ENCODE measurements at regions not wholly inside any gene's neighbourhood (a gene's known extent, or its start where the extent isn't known, plus 50 kb on each side); places are given as distances from the start of the nearest gene placed in this dataset.

DNA sequence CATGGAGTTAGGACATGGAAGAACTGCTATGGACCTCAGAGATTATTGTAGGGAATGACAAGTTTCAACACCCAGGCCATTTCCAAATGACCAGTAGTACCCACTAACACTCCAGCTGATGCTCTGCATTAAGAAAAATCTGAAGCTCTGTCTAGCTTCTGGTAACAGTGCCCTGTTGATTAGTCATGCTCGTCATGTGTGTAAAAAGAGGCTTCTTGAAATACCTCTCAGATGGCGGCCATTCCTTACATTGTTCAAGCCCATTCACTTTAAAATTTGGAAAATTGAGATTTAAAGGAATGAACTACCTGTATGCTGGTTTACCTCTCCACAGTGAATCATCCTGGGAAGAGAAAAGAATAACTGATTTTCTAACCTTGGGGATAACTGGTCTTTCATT lies 527.9 kb upstream of the ARGLU1 start:
- Mint-ChIP-seq H3K4me3 (no peak overlapping the region), H3K27me3 (no peaks in the 10 kb centered on the region), H3K27ac (no peak overlapping the region), H3K36me3 (ENCODE audit: insufficient read depth) (peaks cover 2% of the 10 kb centered on the region), H3K4me1 (ENCODE audit: low read depth in 2 of 2) (no peaks in the 10 kb centered on the region), H3K9me3 (peaks cover 0 to 5% of the 10 kb centered on the region in 2 donors)
- no peak for ATAC-seq (replicated peaks)
- no peak for DNase-seq

DNA sequence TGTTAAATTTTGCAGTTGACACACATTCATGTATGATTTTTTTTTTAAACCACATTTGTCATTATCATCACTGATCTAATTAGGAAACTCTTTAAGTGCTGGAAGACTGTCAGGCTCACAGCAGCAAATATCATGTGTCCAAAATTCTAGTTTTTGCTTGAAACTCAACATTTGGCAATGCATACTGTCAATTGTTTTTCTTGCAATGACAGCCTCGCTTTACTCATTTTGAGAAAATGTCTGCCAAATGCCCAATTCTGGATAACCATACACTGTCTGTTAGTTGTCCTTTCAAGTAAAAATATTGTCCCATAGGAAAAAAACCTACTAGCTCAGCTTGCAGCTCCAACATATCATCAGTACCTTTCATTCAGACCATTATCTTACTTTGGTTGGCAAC lies 523.9 kb upstream of the ARGLU1 start:
- Mint-ChIP-seq H3K27ac (no peak overlapping the region), H3K9me3 (peaks cover 0 to 6% of the 10 kb centered on the region in 2 donors), H3K27me3 (no peaks in the 10 kb centered on the region), H3K36me3 (ENCODE audit: insufficient read depth) (peaks cover 2% of the 10 kb centered on the region), H3K4me1 (ENCODE audit: low read depth in 2 of 2) (no peaks in the 10 kb centered on the region), H3K4me3 (no peak overlapping the region)
- ATAC-seq (replicated peaks) (no peak), DNase-seq (no peak)

DNA sequence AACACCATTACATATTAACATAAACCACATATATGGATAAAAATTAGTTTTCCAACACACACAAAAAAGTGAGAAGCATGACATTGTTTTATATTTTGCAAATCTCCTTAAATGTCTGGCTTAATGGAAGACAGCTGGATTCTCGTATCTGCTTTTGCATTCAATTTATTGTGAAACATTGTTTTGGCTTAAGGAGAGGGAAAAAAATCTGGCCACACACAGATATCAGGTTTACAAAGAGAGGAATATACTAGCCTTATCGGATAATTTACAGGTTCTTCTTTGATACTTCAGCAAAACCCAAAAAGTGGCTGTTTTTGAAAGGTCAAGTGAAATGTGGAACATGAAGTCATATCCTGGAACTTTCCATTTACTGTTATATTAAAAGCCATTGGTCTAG lies 523.5 kb upstream of the ARGLU1 start:
- H3K27ac Mint-ChIP-seq: no peak overlapping the region
- H3K9me3 Mint-ChIP-seq: peaks cover 0 to 6% of the 10 kb centered on the region in 2 donors
- H3K36me3 Mint-ChIP-seq (ENCODE audit: insufficient read depth): peaks cover 2% of the 10 kb centered on the region
- no peaks in the 10 kb centered on the region for H3K27me3 Mint-ChIP-seq
- no peak overlapping the region for H3K4me3 Mint-ChIP-seq
- no peak for ATAC-seq (replicated peaks)
- DNase-seq: no peak
- no peaks in the 10 kb centered on the region for H3K4me1 Mint-ChIP-seq (ENCODE audit: low read depth in 2 of 2)

DNA sequence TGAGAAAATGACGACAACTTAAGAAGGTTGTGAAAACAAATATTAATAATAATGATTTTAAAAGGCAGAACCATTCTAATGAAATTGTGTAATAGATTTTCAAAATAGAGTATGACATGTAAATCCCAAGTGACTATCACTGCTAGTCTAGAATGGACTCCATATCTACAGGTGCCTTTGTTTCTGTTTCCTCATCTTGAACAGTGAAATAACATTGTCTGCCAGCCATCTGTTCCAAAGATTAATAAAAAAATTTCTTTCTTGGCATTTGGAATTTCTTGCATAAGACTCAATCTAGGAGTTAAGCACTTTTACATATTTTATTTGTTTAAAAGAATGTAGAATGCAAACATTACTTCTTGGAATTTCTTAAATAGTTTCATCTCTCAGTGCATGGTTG lies 520.1 kb upstream of the ARGLU1 start:
- peaks cover 4 to 6% of the 10 kb centered on the region in 2 donors for H3K9me3 Mint-ChIP-seq
- ATAC-seq (replicated peaks): no peak
- H3K4me3 Mint-ChIP-seq: no peak overlapping the region
- H3K36me3 Mint-ChIP-seq (ENCODE audit: insufficient read depth): peaks cover 2% of the 10 kb centered on the region
- H3K4me1 Mint-ChIP-seq (ENCODE audit: low read depth in 2 of 2): no peaks in the 10 kb centered on the region
- no peak for DNase-seq
- no peak overlapping the region for H3K27ac Mint-ChIP-seq
- no peaks in the 10 kb centered on the region for H3K27me3 Mint-ChIP-seq

DNA sequence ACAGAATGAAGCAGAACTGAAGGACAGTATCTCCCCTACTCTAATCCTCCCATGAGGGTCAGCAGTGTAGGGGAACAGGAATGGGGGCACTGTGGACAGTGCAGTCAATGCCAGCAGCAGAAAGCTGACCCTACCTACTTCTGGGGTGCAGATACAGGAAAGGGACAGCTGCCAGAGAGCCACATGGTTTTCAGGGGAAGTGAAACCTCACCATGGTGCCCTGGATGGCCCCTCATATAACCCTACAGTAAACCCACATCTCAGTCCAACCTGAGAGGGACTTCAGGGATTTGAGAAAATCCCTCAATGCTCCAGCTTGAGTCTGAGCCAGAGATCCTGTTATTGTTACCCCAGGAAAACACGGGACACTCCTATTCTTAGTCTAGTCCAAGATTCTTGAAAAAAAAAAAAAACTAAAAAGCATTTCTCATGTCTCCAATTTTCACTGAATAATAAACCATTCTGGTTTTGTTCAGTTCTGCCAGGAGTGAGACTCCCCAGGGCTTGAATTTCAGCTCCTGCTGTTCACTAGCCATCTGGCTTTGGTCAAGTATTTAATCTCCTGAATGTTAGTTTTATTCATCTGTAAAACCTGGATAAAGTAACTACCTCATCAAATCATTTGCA lies 511.6 kb upstream of the ARGLU1 start:
- DNase-seq (no peak), ATAC-seq (replicated peaks) (no peak)
- Mint-ChIP-seq H3K27ac (no peak overlapping the region), H3K36me3 (ENCODE audit: insufficient read depth) (no peaks in the 10 kb centered on the region), H3K4me1 (ENCODE audit: low read depth in 2 of 2) (no peaks in the 10 kb centered on the region), H3K27me3 (no peaks in the 10 kb centered on the region), H3K4me3 (no peak overlapping the region), H3K9me3 (peaks cover 17 to 18% of the 10 kb centered on the region in 2 donors)

DNA sequence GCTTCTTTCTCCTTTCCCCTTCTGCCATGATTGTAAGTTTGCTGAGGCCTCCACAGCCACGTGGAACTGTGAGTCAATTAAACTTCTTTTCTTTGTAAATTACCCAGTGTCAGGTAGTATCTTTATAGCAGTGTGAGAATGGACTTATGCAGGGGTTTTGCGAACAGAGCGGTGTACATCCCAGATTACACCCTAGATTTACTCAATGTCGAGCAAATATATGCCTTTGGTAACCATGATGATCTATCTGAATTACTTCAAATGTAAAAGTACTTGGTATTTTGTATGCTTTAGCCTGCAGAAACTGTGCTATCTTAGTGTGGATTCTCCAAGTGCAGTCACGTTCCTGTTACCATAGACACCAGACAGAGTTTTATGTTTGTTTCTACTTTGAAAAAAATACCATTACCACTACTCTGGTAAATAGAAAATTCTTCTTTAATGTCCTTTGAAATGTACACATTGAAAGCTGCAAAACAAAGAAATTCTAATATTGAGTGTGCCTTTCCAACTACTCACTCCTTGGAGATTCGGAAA lies 510.4 kb upstream of the ARGLU1 start:
- no peak overlapping the region for H3K27ac Mint-ChIP-seq
- no peak overlapping the region for H3K4me3 Mint-ChIP-seq
- H3K4me1 Mint-ChIP-seq (ENCODE audit: low read depth in 2 of 2): no peaks in the 10 kb centered on the region
- no peaks in the 10 kb centered on the region for H3K27me3 Mint-ChIP-seq
- peaks cover 16 to 17% of the 10 kb centered on the region in 2 donors for H3K9me3 Mint-ChIP-seq
- DNase-seq (no peak), ATAC-seq (replicated peaks) (no peak)
- no peaks in the 10 kb centered on the region for H3K36me3 Mint-ChIP-seq (ENCODE audit: insufficient read depth)

DNA sequence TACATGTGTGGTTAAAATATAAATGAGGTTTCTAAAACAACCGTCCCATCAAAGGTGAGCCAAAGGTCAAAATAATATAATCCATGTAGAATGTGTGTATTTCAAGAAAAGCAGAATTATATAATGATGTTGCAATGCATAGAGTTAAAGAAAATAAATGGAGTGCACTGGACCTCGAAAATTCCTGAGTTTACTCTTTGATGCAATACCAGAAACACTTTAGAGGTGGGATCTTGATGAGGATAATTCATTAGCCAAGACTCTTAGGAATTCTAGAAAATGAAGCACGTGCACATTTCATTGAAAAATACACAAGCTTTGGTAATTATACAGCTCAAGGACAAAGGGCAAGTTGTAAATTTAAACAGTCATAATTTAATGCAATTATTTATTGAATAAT lies 508.9 kb upstream of the ARGLU1 start:
- Mint-ChIP-seq H3K27me3 (no peaks in the 10 kb centered on the region), H3K4me1 (ENCODE audit: low read depth in 2 of 2) (no peaks in the 10 kb centered on the region), H3K27ac (no peak overlapping the region), H3K4me3 (no peak overlapping the region), H3K36me3 (ENCODE audit: insufficient read depth) (no peaks in the 10 kb centered on the region), H3K9me3 (peaks cover 13% of the 10 kb centered on the region in 2 donors)
- DNase-seq: no peak
- no peak for ATAC-seq (replicated peaks)

DNA sequence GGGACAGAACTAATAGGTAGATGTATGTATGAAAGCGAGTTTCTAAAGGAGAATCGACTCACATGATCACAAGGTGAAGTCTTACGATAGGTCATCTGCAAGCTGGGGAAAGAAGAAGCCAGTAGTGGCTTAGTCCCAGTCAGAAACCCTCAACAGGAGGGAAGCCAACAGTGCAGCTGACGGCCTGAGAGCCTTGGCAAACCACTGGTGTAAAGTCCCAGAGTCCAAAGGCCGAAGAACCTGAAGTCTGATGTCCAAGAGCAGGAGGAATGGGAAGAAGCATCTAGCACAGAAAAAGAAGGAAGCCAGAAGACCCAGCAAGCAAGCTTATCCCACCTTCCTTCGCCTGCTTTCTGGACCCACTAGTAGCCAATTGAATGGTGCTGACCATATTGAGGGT lies 507.6 kb upstream of the ARGLU1 start:
- peaks cover 1 to 8% of the 10 kb centered on the region in 2 donors for H3K9me3 Mint-ChIP-seq
- no peaks in the 10 kb centered on the region for H3K36me3 Mint-ChIP-seq (ENCODE audit: insufficient read depth)
- no peak overlapping the region for H3K4me3 Mint-ChIP-seq
- ATAC-seq (replicated peaks) (no peak), DNase-seq (no peak)
- no peak overlapping the region for H3K27ac Mint-ChIP-seq
- no peaks in the 10 kb centered on the region for H3K4me1 Mint-ChIP-seq (ENCODE audit: low read depth in 2 of 2)
- H3K27me3 Mint-ChIP-seq: no peaks in the 10 kb centered on the region

DNA sequence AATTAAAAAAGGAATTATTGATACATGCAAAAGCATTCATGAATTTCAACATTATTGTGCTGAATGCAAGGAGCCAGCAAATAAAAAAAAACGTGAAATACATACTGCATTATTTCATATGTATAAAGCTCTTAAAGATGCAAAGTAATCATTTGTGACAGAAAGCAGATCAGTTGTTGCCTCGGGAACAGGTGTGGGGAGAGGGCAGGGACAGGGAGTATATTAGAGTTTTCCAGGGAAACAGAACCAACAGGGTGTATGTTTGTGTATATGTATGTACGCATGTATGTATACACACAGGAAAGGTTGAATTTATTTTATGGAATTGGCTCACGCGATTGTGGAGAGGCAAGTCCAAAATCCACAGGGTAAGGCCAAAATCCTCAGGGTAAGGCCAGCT lies 502.9 kb upstream of the ARGLU1 start:
- no peak for ATAC-seq (replicated peaks)
- Mint-ChIP-seq H3K9me3 (peaks cover 0 to 9% of the 10 kb centered on the region in 2 donors), H3K27me3 (no peaks in the 10 kb centered on the region), H3K4me1 (ENCODE audit: low read depth in 2 of 2) (no peaks in the 10 kb centered on the region), H3K36me3 (ENCODE audit: insufficient read depth) (no peaks in the 10 kb centered on the region), H3K4me3 (no peak overlapping the region), H3K27ac (no peak overlapping the region)
- DNase-seq: no peak

DNA sequence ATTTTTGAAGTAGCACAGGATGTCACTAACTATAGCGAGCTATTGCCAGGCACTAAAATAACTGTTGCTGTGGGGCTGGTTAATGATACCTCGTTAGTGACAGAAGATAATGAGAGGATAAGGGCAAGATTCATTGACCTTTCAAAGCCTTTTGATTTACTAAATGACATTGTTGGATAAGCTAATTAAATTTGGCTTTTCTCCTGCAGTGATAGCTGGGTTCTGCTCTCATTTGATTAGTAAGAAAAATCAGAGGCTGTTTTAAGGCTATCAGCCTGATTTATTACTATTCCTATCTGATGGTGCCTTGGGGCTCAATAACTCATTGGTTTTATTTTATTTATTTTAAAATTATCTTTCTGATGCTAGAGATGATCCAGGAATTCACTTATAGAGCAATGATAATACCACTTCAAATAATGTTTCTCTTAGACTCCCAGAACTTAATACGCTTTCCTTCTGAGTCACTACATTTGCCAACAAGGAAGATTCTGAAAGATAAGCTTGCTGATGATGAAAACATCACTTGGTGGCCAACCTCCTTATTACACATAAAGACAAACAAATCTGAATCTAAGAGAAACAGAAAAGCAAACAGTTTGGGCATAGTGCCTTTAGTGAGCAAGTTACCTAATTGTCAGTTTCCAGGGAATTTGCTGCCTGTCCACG lies 501.3 kb upstream of the ARGLU1 start:
- Mint-ChIP-seq H3K27ac (no peak overlapping the region), H3K4me1 (ENCODE audit: low read depth in 2 of 2) (no peaks in the 10 kb centered on the region), H3K36me3 (ENCODE audit: insufficient read depth) (no peaks in the 10 kb centered on the region), H3K9me3 (peaks cover 0 to 7% of the 10 kb centered on the region in 2 donors), H3K4me3 (no peak overlapping the region), H3K27me3 (no peaks in the 10 kb centered on the region)
- DNase-seq (no peak), ATAC-seq (replicated peaks) (no peak)

DNA sequence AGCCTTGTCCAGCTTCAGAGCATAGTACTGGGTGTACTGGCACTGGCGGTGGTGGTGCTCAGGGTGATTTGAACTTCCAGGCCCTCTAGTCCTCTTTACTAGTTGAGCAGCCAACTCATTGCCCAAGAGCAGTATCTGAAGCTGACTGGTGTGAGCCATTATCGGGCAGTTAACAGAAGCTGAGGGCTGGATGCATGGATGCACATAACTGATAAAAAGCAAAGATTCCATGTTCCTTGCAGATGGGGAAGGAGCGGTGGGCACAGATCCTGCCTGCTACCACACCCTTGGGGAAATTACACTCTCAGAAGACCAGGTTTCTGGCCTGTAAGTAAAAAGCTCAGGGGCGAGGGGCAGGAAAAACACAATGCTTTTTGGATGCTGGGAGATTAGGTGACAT lies 499.4 kb upstream of the ARGLU1 start:
- DNase-seq (no peak), ATAC-seq (replicated peaks) (no peak)
- H3K27me3 Mint-ChIP-seq: no peaks in the 10 kb centered on the region
- H3K4me3 Mint-ChIP-seq: no peak overlapping the region
- H3K27ac Mint-ChIP-seq: no peak overlapping the region
- H3K4me1 Mint-ChIP-seq (ENCODE audit: low read depth in 2 of 2): no peaks in the 10 kb centered on the region
- H3K9me3 Mint-ChIP-seq: peaks cover 0 to 8% of the 10 kb centered on the region in 2 donors
- H3K36me3 Mint-ChIP-seq (ENCODE audit: insufficient read depth): no peaks in the 10 kb centered on the region

DNA sequence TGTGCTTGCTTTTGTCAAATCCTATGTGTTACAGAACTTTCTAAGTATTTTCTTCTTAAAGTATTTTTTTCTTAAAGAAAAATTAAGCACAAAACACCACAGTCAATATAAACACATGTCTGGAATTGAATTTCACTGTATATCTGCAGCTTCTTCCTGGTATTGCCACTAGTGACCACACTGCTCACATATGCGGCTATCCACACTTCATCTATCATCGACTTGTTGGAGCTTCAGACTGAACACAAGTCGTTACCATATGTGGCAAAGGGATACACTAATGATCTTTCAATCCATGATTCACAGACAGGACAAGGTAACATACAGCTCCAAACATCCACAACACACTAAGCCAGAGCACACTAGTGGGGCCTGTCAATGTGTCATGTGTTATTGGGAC lies 498.4 kb upstream of the ARGLU1 start:
- Mint-ChIP-seq H3K27me3 (no peaks in the 10 kb centered on the region), H3K36me3 (ENCODE audit: insufficient read depth) (no peaks in the 10 kb centered on the region), H3K9me3 (peaks cover 0 to 8% of the 10 kb centered on the region in 2 donors), H3K4me3 (no peak overlapping the region), H3K27ac (no peak overlapping the region), H3K4me1 (ENCODE audit: low read depth in 2 of 2) (no peaks in the 10 kb centered on the region)
- DNase-seq (no peak), ATAC-seq (replicated peaks) (no peak)

DNA sequence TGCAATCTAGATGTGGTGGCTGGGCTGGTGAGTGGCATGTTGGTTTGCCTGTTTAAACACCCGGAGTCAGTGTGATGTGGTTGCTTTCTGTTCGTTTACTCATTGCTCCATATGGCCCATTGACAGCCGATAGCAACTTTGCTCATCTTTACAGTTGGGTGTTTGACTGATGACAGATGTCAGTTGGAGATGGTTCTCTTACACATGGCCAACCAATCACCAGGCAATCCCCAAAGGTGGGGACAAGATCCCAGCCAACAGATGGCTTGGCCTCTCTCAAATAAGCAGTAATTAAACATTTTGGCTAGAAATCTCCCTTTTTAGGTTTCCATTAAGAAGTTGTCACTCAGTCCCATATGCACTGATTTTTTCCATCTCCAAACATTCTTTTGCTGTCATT lies 497.1 kb upstream of the ARGLU1 start:
- Mint-ChIP-seq H3K4me3 (no peak overlapping the region), H3K27ac (no peak overlapping the region), H3K27me3 (no peaks in the 10 kb centered on the region), H3K4me1 (ENCODE audit: low read depth in 2 of 2) (no peaks in the 10 kb centered on the region), H3K9me3 (peaks cover 0 to 11% of the 10 kb centered on the region in 2 donors), H3K36me3 (ENCODE audit: insufficient read depth) (no peaks in the 10 kb centered on the region)
- ATAC-seq (replicated peaks) (no peak), DNase-seq (no peak)

DNA sequence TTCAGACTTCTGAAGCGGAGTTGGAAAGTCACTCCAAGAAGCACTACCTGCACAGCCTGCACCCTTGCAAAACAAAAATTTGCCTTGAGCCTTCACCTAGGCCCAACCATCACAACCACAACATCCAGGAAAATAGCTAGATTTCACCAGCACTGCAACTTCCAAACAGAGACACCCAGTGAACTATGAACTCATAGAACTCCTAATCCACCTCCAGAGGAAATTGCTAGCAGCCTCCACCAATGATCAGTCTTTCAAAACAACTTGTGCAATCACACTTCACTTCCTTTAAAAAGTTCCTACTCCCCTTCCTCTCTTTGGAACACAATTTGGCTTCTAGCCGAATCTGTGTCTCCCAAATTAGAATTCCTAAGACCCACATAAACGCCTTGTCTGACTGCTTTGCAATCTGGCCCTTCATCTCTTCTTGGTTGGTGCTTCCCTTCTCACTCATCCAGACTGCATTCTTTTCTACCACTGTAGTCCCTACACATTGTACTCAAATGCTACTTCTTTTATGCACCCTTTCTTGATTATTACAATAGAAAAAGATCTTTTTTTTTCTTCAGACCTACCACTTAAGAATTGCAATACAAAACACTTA lies 489.2 kb upstream of the ARGLU1 start:
- Mint-ChIP-seq H3K27ac (no peak overlapping the region), H3K9me3 (peaks cover 23 to 34% of the 10 kb centered on the region in 2 donors), H3K4me1 (ENCODE audit: low read depth in 2 of 2) (no peaks in the 10 kb centered on the region), H3K27me3 (no peaks in the 10 kb centered on the region), H3K36me3 (ENCODE audit: insufficient read depth) (no peaks in the 10 kb centered on the region), H3K4me3 (no peak overlapping the region)
- DNase-seq (no peak), ATAC-seq (replicated peaks) (no peak)

Measured in effector memory CD8-positive, alpha-beta T cell (primary cell).